Forelimb muscle (tissue), 1 donor: ENCODE measurements at regions not wholly inside any gene's neighbourhood (a gene's known extent, or its start where the extent isn't known, plus 50 kb on each side); places are given as distances from the start of the nearest gene placed in this dataset.
"Not testable (repeated sequence)": the region's sequence is repeated elsewhere in the genome, so short reads cannot be mapped to it uniquely, and the experiment has no call there.

Experiments
- DNase-seq: peaks from one replicate; pipeline ENCODE4 v3.0.0-alpha.2; 2013; ENCODE audit warnings: low read depth

- DNase-seq: no peak
Observed at GRCh38 chr16:63135069-63135468, 1098.8 kb upstream of the CDH8 start.

GRCh38 chr16:63131503-63131902 is 1095.3 kb upstream of the CDH8 start:
- no peak for DNase-seq

GRCh38 chr16:63130942-63131341 is 1094.7 kb upstream of the CDH8 start:
- no peak for DNase-seq

- DNase-seq: no peak
Observed at GRCh38 chr16:63129411-63130125, 1093.3 kb upstream of the CDH8 start.

- DNase-seq: not testable (repeated sequence)
Observed at GRCh38 chr16:63119905-63120304, 1083.7 kb upstream of the CDH8 start.

- no peak for DNase-seq
Observed at GRCh38 chr16:63100082-63100481, 1063.8 kb upstream of the CDH8 start.

GRCh38 chr16:63096857-63097256 is 1060.6 kb upstream of the CDH8 start:
- no peak for DNase-seq

- DNase-seq: no peak
Observed at GRCh38 chr16:63092736-63093135, 1056.5 kb upstream of the CDH8 start.

GRCh38 chr16:63082101-63082500 is 1045.9 kb upstream of the CDH8 start:
- DNase-seq: no peak

GRCh38 chr16:63080746-63081145 is 1044.5 kb upstream of the CDH8 start:
- no peak for DNase-seq

GRCh38 chr16:63069047-63069446 is 1032.8 kb upstream of the CDH8 start:
- DNase-seq: no peak

- no peak for DNase-seq
Observed at GRCh38 chr16:63067141-63067540, 1030.9 kb upstream of the CDH8 start.

GRCh38 chr16:63066552-63066951 is 1030.3 kb upstream of the CDH8 start:
- DNase-seq: no peak

GRCh38 chr16:63061319-63061718 is 1025.1 kb upstream of the CDH8 start:
- no peak for DNase-seq

GRCh38 chr16:63059676-63060075 is 1023.4 kb upstream of the CDH8 start:
- DNase-seq: no peak

- no peak for DNase-seq
Observed at GRCh38 chr16:63057341-63057740, 1021.1 kb upstream of the CDH8 start.

GRCh38 chr16:63050391-63050790 is 1014.2 kb upstream of the CDH8 start:
- no peak for DNase-seq

- no peak for DNase-seq
Observed at GRCh38 chr16:63038397-63039106, 1002.3 kb upstream of the CDH8 start.

- no peak for DNase-seq
Observed at GRCh38 chr16:63037761-63038396, 1001.6 kb upstream of the CDH8 start.

- DNase-seq: no peak
Observed at GRCh38 chr16:63018581-63019223, 982.5 kb upstream of the CDH8 start.

- DNase-seq: no peak
Observed at GRCh38 chr16:63008688-63009087, 972.5 kb upstream of the CDH8 start.

GRCh38 chr16:63005356-63005755 is 969.1 kb upstream of the CDH8 start:
- no peak for DNase-seq
